HG02885 (cell line): ENCODE measurements at regions not wholly inside any gene's neighbourhood (a gene's known extent, or its start where the extent isn't known, plus 50 kb on each side); places are given as distances from the start of the nearest gene placed in this dataset.

Experiments
- ATAC-seq: cut with Tn5 transposase; IDR thresholded peaks from one replicate; pipeline ENCODE4 v1.9.1; 2021; ENCODE audit warnings: mild to moderate bottlenecking; ENCODE audit not compliant: unreplicated experiment, poor library complexity

DNA sequence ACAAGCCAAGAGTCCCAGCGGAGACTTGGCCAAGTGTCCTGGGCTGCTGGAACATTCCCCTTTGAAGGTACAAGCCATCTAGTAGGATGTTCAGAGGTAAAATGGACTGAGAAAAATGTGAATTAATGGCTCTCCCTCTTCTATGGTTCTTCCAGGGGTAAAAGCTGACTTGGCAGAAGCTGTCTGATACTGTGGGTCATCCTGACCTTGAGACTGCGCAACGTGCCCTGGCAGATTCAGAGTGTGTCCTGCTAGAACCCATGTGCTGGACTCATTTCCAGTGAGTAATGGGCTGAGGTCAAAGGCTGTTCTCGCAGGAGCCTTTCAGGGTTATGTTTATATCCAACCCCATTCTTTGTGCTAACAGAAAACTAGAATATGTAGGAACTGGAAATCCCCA lies 423.0 kb upstream of the CD180 start:
- no peak for ATAC-seq

DNA sequence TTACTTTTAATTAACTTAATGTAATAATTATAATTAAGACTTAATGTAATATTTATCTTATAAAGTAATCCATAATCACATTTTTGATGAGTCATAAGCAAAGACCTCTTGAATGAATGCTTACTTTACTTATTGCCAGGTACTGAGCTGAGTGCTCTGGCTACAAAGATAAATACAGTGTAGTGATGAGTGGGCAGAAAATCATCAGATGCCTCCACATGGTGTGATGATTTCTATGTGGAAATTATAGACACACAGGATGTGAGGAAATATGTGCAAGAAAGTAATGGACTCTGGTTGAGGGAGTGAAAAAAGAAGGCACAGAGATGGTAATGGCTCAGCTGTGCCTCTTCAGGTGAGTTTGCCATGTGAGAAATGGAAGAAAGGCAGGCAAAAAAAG lies 422.6 kb upstream of the CD180 start:
- no peak for ATAC-seq

DNA sequence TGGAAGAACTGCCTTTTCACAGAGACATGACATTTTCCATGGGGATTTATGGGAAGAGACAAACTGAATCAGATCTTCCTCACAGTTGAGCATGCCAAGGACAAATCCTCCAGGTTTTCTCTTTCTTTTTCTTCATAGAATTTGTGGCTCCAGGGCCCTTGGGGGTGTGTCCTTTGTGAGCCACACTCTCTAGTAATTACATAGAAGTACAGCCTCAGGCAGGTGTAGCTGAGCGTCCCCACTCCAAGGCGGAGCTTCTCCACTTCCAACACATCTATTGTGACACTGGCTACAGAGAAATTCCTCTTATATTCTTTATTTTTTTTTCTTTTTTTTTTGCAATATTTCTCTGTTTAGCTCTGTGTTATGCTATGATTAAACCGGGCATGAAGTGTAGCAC lies 420.5 kb upstream of the CD180 start:
- no peak for ATAC-seq

DNA sequence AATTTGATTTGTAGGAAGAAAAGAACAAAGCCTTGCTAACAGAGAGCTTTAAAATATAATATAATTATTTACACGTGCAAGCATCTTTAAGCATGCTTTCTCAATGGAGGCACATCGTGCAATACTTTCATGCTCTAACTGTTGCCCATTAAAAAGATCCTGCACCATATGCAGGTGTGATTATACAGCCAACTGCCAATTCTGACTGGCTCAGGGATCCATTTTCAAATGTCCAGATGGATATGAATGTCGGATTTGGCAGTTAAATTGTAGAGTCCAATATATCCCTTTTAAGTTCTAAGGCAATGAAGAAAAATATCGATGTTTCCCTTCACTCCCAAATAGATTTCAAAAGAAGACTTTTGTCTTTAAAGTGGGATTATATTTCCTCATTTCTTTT lies 416.4 kb upstream of the CD180 start:
- ATAC-seq: no peak

DNA sequence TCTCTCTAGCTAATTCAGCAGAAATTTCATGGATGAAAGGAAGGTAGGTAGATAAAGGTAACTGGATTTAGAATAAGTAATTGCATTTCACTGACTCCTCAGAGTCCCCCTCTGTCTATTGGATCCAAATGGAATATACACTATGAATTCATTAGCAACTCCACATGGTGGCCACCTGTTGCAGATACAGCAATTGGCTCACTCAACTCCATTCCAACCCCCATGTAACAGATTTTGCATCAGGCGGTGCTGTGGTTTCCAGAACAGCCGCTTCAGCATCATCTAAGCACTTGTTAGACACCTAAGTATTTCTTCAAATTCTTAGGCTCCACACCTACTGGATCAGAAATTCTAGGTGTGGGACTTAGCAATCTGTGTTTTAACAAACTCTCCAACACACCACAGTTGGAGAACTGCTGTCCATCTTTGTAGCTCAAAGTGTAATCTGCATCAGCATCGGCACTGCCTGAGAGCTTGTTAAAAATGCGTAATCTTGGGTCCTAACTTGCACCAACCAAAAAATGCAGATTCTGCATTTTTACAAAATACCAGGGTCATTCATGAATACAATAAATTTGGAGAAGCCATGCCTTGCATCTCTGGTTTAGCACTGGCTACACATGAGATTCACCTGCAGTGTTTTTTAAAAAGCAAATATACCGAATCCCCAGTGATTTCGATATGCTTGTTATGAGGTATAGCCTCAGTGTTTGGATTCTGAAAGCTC lies 413.8 kb upstream of the CD180 start:
- no peak for ATAC-seq

DNA sequence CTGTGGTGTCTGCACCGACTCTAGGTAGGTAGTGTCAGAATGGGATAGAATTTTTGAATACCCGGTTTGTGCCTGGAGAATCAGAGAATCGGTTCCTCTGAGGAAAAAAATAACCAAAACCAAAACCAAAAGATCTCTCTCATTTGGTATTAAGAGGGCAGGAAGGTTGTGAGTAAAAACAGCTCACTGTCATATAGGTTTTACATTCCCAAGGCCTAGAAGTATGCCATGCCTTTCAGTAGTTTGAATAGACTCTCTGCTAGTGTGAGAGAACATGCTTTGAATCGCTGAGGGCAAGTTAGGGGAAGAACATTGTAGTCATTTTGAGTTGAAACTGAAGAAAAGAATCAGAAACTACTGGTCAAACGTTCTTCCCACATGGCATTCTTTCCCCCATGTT lies 411.4 kb upstream of the CD180 start:
- no peak for ATAC-seq

DNA sequence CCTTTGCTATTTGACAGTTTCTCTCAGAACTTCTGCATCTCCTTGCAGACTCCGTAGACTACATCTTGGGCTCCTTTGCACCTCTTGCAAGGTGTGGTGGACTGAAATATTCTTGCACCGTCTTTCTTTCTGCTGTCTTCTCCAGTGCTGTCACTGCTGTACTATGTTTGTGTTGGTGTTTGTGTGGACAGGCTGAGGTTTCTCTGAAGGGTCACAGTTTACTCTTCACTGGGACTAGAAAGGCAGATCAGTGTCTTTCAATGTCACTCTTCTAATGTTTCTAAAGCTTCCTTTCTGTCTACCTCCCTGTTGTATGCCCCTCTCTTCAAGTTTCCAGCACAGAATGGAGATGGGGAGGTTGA lies 410.0 kb upstream of the CD180 start:
- no peak for ATAC-seq

DNA sequence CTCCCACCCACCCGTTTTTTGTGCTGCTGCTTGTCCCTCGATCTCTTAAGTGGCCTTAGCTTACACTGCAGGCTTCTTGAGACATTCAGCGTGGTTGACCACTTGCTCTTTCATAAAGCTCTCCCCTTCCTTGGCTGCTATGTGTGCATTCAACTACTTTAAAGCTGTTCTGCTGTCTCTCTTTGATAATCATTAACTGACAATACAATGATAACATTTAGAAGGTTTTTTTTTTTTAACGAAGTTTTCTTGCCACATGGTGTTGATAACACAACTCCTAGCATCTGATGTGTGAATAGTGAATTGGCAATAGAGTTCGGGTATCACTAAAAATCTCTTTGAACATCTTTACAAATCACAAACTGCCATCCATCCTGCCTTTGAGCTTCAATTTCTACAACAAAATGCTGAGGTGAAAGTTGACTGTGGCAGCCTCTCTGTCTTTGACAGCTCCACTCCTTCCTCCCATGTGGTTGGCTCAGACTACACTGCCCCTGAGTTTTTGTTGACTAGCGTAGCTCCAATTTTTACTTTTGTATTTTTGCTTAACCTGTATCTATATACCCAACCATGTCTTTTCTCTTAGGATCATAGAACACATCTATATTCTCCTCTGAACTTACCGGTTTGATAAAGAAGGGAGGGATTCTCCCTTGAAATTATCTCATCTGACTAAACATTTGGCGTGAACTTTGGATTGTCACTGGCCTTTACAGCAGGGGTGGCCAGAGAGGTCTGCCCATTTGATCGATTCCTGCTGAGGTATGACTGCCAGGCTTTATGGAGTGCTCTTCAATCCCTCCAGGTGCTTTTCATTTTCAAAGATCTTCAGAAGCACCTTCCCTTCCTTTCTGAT lies 409.4 kb upstream of the CD180 start:
- ATAC-seq: no peak

DNA sequence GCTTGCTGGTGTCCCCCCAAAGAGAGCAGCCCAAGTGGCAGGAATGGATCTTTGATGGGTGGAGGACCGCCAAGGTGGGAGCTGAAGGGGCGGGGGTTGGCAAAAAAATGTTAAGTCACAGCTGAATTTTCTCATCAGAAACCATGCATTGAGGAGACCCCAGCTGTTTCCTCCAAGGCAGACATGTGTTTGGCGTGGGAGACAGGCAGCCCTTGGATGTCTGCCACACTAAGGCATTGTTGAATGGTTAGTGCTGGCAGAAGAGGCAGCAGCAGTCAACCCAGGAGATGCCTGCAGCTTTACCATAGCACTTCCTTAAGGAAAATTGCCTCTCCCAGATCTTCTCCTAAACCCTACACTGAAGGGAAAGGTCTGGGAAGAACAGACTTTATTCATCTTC lies 394.9 kb upstream of the CD180 start:
- no peak for ATAC-seq

DNA sequence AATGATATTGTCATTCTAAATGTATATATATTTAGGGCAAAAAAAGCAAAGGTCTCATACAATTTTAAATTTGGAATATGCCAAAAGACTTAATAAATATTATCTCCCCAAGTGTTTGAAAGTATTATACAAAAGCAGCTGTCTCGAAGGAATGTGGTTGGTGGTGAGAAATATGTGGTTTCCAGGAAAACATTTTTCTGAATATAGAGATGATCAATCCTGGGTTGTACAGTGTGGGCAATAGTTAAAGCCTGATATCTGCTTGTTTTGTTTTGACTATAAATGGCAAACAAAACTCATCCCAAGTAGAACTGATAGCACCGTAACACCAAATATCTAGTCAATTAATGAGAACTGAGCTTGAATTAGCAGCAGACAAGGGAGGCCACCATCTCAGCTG lies 391.8 kb upstream of the CD180 start:
- ATAC-seq: no peak

DNA sequence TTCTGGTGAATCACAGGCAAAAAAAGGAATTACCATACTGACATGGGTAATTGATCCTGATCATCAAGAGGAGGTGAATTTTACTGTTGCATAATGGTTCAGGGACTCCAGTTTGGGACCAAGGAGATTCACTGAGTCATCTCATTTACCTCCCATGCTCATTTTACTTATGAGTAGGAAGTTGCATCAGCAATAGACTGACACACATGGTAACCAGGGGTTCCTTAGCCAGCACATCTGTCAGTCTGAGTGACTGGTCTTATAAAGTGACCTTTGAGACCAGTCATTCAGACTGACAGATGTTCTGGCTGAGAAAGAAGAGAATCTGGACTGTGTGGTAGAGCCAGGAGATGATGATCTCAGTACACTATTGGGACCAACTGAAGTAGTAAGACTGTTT lies 384.6 kb upstream of the CD180 start:
- ATAC-seq: no peak

DNA sequence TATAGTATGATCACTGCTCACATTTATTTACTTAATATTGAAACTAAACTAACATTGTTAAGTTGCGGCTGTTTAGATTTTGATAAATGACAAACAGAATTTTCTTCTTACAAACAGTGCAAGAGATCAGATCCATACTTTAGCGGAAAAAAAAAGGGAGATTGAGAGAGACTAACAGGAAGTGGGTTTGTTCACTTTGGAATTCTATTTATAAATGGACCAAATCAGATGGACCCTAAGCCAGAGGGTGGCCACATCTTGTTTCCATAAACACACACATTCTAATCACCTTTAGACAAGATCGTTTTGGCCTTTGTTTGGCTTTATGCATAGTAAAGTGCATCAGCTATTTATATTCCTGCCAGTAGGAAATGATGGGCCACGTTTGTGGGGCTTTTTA lies 381.4 kb upstream of the CD180 start:
- no peak for ATAC-seq

DNA sequence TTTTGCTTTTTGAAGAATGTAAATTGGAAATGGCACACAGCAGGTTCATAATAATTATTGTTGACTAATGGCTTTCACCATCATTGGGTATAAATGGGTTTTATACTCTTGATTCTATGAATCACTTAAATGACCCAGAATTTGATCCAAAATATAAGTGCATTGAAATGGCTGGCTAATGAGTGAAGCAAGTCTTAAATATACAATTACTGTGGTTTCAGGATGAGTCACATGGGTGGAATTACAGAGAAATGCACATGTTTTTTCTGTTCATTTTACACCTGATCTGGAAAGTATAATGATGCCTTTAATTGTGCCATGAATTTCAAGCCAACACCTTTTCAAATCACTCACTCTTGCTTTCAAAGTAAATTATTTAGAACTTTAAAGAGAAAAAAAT lies 380.8 kb upstream of the CD180 start:
- no peak for ATAC-seq

DNA sequence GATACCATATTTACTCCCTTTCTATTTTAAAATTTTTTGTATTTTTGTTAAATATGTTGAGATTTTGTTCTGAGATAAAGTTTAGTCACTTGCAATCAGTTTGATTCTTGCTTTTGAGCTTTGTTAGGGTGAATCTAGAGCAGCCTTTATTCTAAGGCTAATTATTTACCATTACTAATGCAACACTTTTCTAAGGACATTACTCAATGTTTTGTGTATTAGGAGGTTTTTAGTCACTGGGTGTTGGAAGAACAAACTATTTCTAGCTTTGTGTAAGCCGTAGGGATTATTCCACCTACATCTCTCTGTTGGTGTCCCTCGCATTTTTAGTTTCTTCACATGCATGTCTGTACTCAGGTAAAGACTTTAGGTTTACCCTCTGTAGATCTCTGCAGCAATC lies 379.5 kb upstream of the CD180 start:
- ATAC-seq: no peak

DNA sequence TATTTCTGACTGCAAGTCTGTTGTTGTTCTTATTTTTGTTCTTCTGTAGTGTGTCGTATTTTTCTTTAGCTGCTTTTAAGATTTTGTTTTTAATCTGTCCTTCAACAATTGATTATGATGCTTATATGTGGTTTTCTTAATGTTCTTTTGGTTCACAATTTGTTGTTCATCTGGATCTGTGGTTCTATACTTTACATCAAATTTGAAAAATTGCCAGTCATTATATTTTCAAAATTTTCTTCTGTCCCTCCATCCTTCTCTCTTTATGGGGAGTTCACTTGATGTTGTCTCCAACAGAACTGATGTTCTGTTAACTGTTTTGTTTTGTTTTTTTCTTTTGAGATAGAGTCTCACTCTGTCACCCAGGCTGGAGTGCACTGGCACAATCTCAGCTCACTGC lies 378.5 kb upstream of the CD180 start:
- no peak for ATAC-seq

DNA sequence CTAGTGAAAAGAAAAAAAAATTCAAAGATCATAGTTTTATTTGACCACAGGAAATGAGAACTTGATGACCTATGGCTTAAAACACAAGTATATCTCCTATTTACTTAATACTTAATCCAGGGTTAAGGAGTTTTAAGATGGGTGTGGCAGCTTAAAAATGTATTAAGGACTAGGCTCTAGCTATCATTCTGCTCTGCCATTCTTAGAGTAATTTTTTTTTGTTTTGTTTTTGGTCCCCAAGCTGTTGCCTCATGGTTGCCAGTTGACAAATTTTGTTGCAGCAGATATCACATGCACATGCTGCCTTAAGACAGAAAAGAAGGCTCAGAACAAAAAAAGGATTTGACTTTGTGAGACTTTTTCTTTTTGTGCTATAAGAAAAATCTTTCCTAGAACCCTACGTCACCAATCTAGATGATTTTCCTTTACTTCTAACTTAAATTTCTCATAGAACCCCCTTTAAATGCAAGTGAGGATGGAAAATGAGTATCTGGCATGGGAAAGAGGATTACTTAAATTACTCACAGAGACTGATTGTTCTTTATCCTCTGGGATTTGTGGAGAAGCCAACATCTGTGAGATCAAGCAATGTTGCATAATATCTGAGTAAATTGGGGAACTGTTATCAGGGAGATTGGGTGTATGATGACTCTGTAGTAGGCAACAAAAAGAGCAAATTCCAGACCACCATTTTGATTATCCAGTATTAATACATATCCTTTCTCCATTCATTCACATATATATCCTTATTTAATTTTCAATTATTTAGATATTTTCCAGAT lies 364.7 kb upstream of the CD180 start:
- no peak for ATAC-seq

DNA sequence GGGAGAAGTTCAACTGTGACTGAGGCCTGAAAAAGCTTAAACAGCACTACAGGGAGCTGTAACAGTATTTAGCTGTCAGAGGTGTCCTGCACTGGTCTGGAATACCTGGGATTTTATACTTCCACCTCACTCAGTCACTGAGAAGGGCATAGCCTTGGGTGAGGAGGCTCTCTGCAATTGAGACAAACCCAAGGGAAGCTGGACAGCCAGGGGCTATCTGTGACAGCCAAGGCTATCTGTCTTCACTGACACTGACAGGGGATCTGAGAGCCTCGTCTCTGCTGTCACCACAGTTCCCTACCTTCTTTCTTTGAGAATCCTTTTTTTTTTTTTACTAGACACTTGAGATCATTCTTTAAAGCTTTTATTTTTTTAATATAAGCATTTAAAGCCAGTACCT lies 356.2 kb upstream of the CD180 start:
- no peak for ATAC-seq

DNA sequence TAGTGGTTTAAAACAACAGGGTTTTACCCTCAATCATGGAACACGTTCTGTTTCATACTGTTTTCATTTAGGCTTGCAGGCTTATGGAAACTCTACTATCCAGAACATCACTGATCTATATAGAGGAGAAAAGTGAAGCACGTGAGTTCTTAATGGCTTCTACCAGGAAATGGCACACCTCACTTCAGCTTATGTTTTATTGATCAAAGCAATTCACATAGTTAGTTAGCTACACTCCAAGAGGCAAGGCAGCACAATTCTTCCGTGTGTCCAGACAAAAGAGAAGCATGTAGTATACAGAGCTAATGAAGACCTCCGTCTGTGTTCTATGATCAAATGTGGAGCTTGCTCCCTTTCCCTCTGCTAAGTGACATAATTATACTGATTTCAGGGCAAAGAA lies 353.3 kb upstream of the CD180 start:
- no peak for ATAC-seq

DNA sequence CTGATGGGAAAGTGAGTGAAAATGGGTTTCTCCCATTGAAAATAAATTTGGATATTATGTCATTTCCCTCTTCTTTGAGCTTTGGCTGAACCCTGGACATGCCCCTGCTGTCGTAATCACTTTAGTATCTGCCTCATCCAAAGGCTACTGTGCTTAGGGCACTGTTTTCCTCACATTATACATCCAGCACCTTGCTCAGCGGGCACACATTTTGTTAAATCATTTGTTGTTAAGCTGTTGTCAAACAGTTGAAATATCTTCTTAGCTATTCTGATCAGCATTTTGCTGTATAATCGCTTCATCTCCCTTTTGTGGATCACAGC lies 352.7 kb upstream of the CD180 start:
- ATAC-seq: no peak

DNA sequence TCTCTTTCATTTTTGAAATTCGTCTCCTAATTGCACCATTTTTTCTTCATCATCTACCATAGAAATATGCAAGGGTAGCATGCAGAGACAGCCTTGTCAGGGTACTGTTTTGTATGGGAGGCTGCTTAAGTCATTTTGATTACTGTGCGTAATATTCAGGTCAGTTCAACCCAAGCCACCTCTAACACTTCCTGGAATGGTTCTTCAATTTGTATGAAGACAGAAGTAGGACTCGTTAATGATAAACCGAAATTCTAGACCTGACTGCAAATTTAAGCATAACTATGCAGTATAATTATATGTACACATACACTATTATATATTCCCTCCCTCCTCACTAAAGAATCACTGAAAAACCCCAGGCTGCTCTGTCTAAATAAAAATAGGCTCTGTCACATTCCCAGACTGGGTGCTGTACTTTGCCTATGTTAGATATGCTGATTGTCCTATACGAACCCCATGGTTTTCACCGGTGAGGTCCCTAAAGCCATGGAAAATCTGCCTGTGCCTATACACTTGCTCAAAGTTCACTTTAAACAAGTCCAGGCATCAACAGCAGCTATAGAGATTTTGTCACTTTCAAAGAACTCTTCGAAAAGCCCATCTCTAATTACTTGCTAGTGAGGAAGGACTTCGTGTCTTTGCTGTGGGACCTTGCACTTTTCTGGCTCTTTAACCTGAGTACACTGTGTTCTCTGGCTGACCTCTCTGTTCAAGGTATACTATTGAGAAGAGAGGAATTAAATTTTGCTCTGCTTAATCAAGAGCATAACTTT lies 352.1 kb upstream of the CD180 start:
- ATAC-seq: no peak

DNA sequence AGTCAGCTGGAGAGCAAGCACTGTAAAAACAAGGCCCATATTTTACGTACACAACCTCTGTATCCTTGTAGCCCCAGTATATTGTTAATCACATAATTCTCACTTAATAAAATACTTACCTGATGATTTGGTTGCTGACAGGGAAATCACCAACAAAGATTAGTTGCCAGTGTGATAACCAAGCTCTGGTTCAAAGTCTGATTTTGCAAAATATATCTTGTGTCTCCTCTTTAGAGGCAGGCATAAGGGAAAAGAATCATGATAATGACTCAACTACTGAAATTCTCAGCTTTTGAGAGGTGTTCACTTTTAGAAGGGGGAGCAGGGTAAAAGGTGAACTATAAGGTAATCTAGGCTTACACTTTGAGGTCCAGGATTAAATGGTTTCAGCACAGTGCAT lies 351.1 kb upstream of the CD180 start:
- no peak for ATAC-seq
